Heart left ventricle (tissue), 16 donors: ENCODE measurements at regions not wholly inside any gene's neighbourhood (a gene's known extent, or its start where the extent isn't known, plus 50 kb on each side); places are given as distances from the start of the nearest gene placed in this dataset.

Experiments
- ATAC-seq, 4 donors: fragments of 200-7000 bp; cut with Tn5 transposase; one replicate each; pipeline ENCODE4 v1.9.1; 2020 to 2022; ENCODE audit warnings: moderate library complexity in 4 of 4, mild to moderate bottlenecking in 3 of 4, moderate number of reproducible peaks in 1 of 4
- DNase-seq, 5 donors: peaks; one replicate each; pipeline ENCODE4 v3.0.0-alpha.2; 2020
- H3K27ac ChIP-seq, 12 donors: fragments of 200-600 bp; sonication (generic) in 4 of 12; one replicate each; pipeline versions ENCODE4 v1.5.0 to v1.8.0; 2016 to 2022; ENCODE audit warnings: mild to moderate bottlenecking in 2 of 12
- H3K27me3 ChIP-seq, 9 donors: fragments of 200-600 bp; sonication (generic) in 2 of 9; one replicate each; pipeline versions ENCODE4 v1.5.1 to v1.8.0; 2016 to 2022; ENCODE audit warnings: mild to moderate bottlenecking in 3 of 9
- H3K36me3 ChIP-seq, 9 donors: fragments of 200-600 bp; sonication (generic) in 2 of 9; one replicate each; pipeline versions ENCODE4 v1.5.0 to v1.8.0; 2018 to 2022; ENCODE audit warnings: mild to moderate bottlenecking in 2 of 9
- H3K4me1 ChIP-seq, 12 donors: fragments of 200-600 bp; sonication (generic) in 4 of 12; one replicate each; pipeline versions ENCODE4 v1.5.0 to v1.8.0; 2016 to 2022; ENCODE audit warnings: mild to moderate bottlenecking in 3 of 12
- H3K4me3 ChIP-seq, 12 donors: fragments of 200-600 bp; sonication (generic) in 4 of 12; one replicate each; pipeline versions ENCODE4 v1.5.0 to v1.8.0; 2017 to 2022; ENCODE audit warnings: mild to moderate bottlenecking in 9 of 12, moderate library complexity in 4 of 12
- H3K9me3 ChIP-seq, 12 donors: fragments of 200-600 bp; sonication (generic) in 4 of 12; one replicate each; pipeline versions ENCODE4 v1.5.0 to v1.8.0; 2016 to 2022; ENCODE audit warnings: mild to moderate bottlenecking in 1 of 12
- CTCF ChIP-seq, 12 donors: fragments of 200-600 bp; sonication (generic) in 4 of 12; IDR thresholded peaks; one replicate each; pipeline versions ENCODE4 v1.5.0 to v1.8.0; 2018 to 2022; ENCODE audit warnings: antibody characterized with exemption in 12 of 12, mild to moderate bottlenecking in 5 of 12
- POLR2A ChIP-seq, 2 donors: fragments of 450-650 bp; IDR thresholded peaks; one replicate each; pipeline ENCODE4 v1.6.1; 2017; ENCODE audit warnings: antibody characterized with exemption in 2 of 2, mild to moderate bottlenecking in 2 of 2, moderate library complexity in 2 of 2
- WGBS, 4 donors: extraction: QIAGEN DNeasy Blood & Tissue Kit in 2 of 4; methylation state at CpG; one replicate each; pipeline versions ENCODE4 v1.1.5 to v1.1.7; 2013 to 2018; 5-methylcytosine and 5-hydroxymethylcytosine counted together
- intact Hi-C, 10 donors: fragments of 100-400 bp; cut with DNase I; formaldehyde crosslinking; loops; one replicate each; pipeline versions ENCODE4 v1.11.1 to v1.14.2; 2022
- donor health status: ischemic (EF 13 %, LVEDD 7.1; RV severe dilation, severe dysfunction).
- donor health status: healthy with polysubstance abuse.
- donor health status: DM: no; HTN: yes; CAD: no.
- donor health status: DM: no; HTN: no; CAD: no.
- donor health status: ischemic (EF 25% LVEDD 6.9; RV normal size, moderate dysfunction).
- donor health status: ischemic (EF 25% LVEDD 5.7; RV mildly dilated, moderate dysfunction).
- donor health status: healthy.
- donor health status: DM: yes; HTN: yes; CAD: no.
- donor health status: ischemic (EF 35%, LVEDD 5.7; RV mildly dilated, moderate dysfunction).
- donor health status: nonischemic (EF 11% LVEDD 7.7; RV severe dilation, severe dysfunction).
- donor health status: DM: yes; HTN: yes; CAD: no.
- donor health status: PGD.
- donor health status: ischemic (EF 29% LVEDD 5.4; RV normal size, mild dysfunction).
- donor health status: nonischemic (EF 23%, LVEDD 6.1; RV moderate dilation, normal function).

- 70 to 95% (median 77%) methylated on average over 1 of the region's 1 CpG for WGBS, 4 donors
Measured at GRCh38 chr18:33838054-33838453, 260.0 kb downstream of the ASXL3 start.

GRCh38 chr18:33837191-33837590 is 259.2 kb downstream of the ASXL3 start:
- no peak for DNase-seq
- peaks cover 0 to 5% (median 0%) of the 10 kb centered on the region in 12 donors for H3K9me3 ChIP-seq
- no peak for ATAC-seq

More at GRCh38 chr18:33838054-33838453, 260.0 kb downstream of the ASXL3 start:
- H3K27ac ChIP-seq, result no peak overlapping the region
- no peaks in the 10 kb centered on the region for H3K27me3 ChIP-seq
- no peaks in the 10 kb centered on the region for H3K9me3 ChIP-seq
- H3K4me1 ChIP-seq, result no peaks in the 10 kb centered on the region
- TF ChIP-seq CTCF (IDR thresholded peaks at IDR 0.05) (no peak), POLR2A (IDR thresholded peaks at IDR 0.05) (no peak)
- no peaks in the 10 kb centered on the region for H3K36me3 ChIP-seq
- intact Hi-C loops, result no loop called here
- ATAC-seq, result no peak
- H3K4me3 ChIP-seq, result no peak overlapping the region
- DNase-seq, result no peak

GRCh38 chr18:33836564-33836963 is 258.5 kb downstream of the ASXL3 start:
- H3K27ac ChIP-seq, result no peak overlapping the region
- TF ChIP-seq POLR2A (IDR thresholded peaks at IDR 0.05) (no peak), CTCF (IDR thresholded peaks at IDR 0.05) (no peak)
- no peak overlapping the region for H3K4me3 ChIP-seq
- peaks cover 0 to 8% (median 3%) of the 10 kb centered on the region in 12 donors for H3K9me3 ChIP-seq
- no peaks in the 10 kb centered on the region for H3K36me3 ChIP-seq
- ATAC-seq, result no peak
- H3K27me3 ChIP-seq, result no peaks in the 10 kb centered on the region
- intact Hi-C loops, result no loop called here
- no peaks in the 10 kb centered on the region for H3K4me1 ChIP-seq
- DNase-seq, result no peak
- 50 to 62% (median 56%) methylated on average over 4 of the region's 4 CpGs for WGBS, 4 donors

More at GRCh38 chr18:33837191-33837590, 259.2 kb downstream of the ASXL3 start:
- Histone ChIP-seq H3K36me3 (no peaks in the 10 kb centered on the region), H3K4me3 (no peak overlapping the region), H3K4me1 (no peaks in the 10 kb centered on the region), H3K27ac (no peak overlapping the region), H3K27me3 (no peaks in the 10 kb centered on the region)
- intact Hi-C loops, result no loop called here
- no peak for TF ChIP-seq POLR2A (IDR thresholded peaks at IDR 0.05)
- TF ChIP-seq CTCF (IDR thresholded peaks at IDR 0.05), result no peak

GRCh38 chr18:33835419-33835818 is 257.4 kb downstream of the ASXL3 start:
- no peaks in the 10 kb centered on the region for H3K27me3 ChIP-seq
- H3K36me3 ChIP-seq, result no peaks in the 10 kb centered on the region
- no peak overlapping the region for H3K4me3 ChIP-seq
- DNase-seq (no peak), ATAC-seq (no peak)
- WGBS, 4 donors, result 94 to 96% (median 94%) methylated on average over 7 of the region's 7 CpGs
- H3K4me1 ChIP-seq, result no peaks in the 10 kb centered on the region
- H3K9me3 ChIP-seq, result peaks cover 0 to 16% (median 7%) of the 10 kb centered on the region in 12 donors
- H3K27ac ChIP-seq, result no peak overlapping the region
- intact Hi-C loops, result no loop called here
- TF ChIP-seq POLR2A (IDR thresholded peaks at IDR 0.05), result no peak
- no peak for TF ChIP-seq CTCF (IDR thresholded peaks at IDR 0.05)
